H54 (cell line): ENCODE measurements at regions not wholly inside any gene's neighbourhood (a gene's known extent, or its start where the extent isn't known, plus 50 kb on each side); places are given as distances from the start of the nearest gene placed in this dataset.
"Not testable (repeated sequence)": the region's sequence is repeated elsewhere in the genome, so short reads cannot be mapped to it uniquely, and the experiment has no call there.

ENCODE experiments used
- DNase-seq: peaks from one replicate; pipeline ENCODE4 v3.0.0; 2011; ENCODE audit warnings: low spot score, mixed read lengths; ENCODE audit not compliant: insufficient read length
- FAIRE-seq: peaks from 3 replicates; lab custom pipeline; 2011; peaks lifted over from hg19 to GRCh38; lab: Jason Lieb, UNC
- POLR2A ChIP-seq: IDR thresholded peaks from 2 replicates; pipeline ENCODE4 v1.6.1; 2011; ENCODE audit warnings: low read depth, mild to moderate bottlenecking, low read length

GRCh38 chr14:76690502-76691105 is 70.7 kb upstream of the VASH1 start:
- TF ChIP-seq POLR2A, result no peak
- FAIRE-seq (no peak), DNase-seq (no peak)

- FAIRE-seq, result no peak
- no peak for TF ChIP-seq POLR2A
Measured at GRCh38 chr14:76694106-76694505, 67.2 kb upstream of the VASH1 start.

GRCh38 chr14:76695263-76695920 is 65.9 kb upstream of the VASH1 start:
- no peak for FAIRE-seq
- DNase-seq, result no peak
- TF ChIP-seq POLR2A, result no peak

More at GRCh38 chr14:76694106-76694505, 67.2 kb upstream of the VASH1 start:
- no peak for DNase-seq

- DNase-seq (no peak), FAIRE-seq (no peak)
- no peak for TF ChIP-seq POLR2A
Measured at GRCh38 chr14:76696361-76696760, 64.9 kb upstream of the VASH1 start.

GRCh38 chr14:76696791-76697190 is 64.5 kb upstream of the VASH1 start:
- FAIRE-seq, result no peak

GRCh38 chr14:76697246-76697905 is 63.9 kb upstream of the VASH1 start:
- DNase-seq (no peak), FAIRE-seq (no peak)
- no peak for TF ChIP-seq POLR2A

More at GRCh38 chr14:76696791-76697190, 64.5 kb upstream of the VASH1 start:
- no peak for TF ChIP-seq POLR2A
- DNase-seq, result no peak

GRCh38 chr14:76698191-76698590 is 63.1 kb upstream of the VASH1 start:
- FAIRE-seq (no peak), DNase-seq (no peak)
- TF ChIP-seq POLR2A, result no peak

- no peak for DNase-seq
- no peak for FAIRE-seq
- no peak for TF ChIP-seq POLR2A
Measured at GRCh38 chr14:76698631-76699030, 62.6 kb upstream of the VASH1 start.

GRCh38 chr14:76699209-76699938 is 61.9 kb upstream of the VASH1 start:
- DNase-seq, result no peak

GRCh38 chr14:76699939-76700590 is 61.2 kb upstream of the VASH1 start:
- FAIRE-seq (no peak), DNase-seq (no peak)
- TF ChIP-seq POLR2A, result no peak

More at GRCh38 chr14:76699209-76699938, 61.9 kb upstream of the VASH1 start:
- FAIRE-seq, result no peak
- TF ChIP-seq POLR2A, result no peak

GRCh38 chr14:76701436-76701835 is 59.8 kb upstream of the VASH1 start:
- no peak for TF ChIP-seq POLR2A
- DNase-seq, result no peak
- FAIRE-seq, result no peak

- no peak for TF ChIP-seq POLR2A
- no peak for FAIRE-seq
- DNase-seq, result no peak
Measured at GRCh38 chr14:76701981-76702380, 59.3 kb upstream of the VASH1 start.

GRCh38 chr14:76705214-76705613 is 56.1 kb upstream of the VASH1 start:
- FAIRE-seq, result no peak
- DNase-seq, result no peak
- TF ChIP-seq POLR2A, result no peak

- not testable (repeated sequence) for DNase-seq, FAIRE-seq
Measured at GRCh38 chr14:76706207-76706606, 55.1 kb upstream of the VASH1 start.
